ENCODE measurements at regions not wholly inside any gene's neighbourhood (a gene's known extent, or its start where the extent isn't known, plus 50 kb on each side); places are given as distances from the start of the nearest gene placed in this dataset.

- H3K27ac ChIP-seq (ENCODE audit: low read length), result peak overlapping the region; percentile 88
- no peaks in the 10 kb centered on the region for H3K9me3 ChIP-seq (ENCODE audit: low read length)
- H3K9me2 ChIP-seq (replicated peaks; ENCODE audit: insufficient read depth, low read length), result no peaks in the 10 kb centered on the region
- DNase-seq, result no peak
- H4K20me1 ChIP-seq (ENCODE audit: insufficient read depth, low read depth, low read length), result no peaks in the 10 kb centered on the region
- peak overlapping the region; percentile 64 for H3K4me2 ChIP-seq (ENCODE audit: low read depth, low read length, poor library complexity, severe bottlenecking)
- no peaks in the 10 kb centered on the region for H3K36me3 ChIP-seq (ENCODE audit: insufficient read depth, low read length)
- no peaks in the 10 kb centered on the region for H3K27me3 ChIP-seq (ENCODE audit: low read length)
- H3K4me3 ChIP-seq (ENCODE audit: low read length), result no peak overlapping the region
- H3K9ac ChIP-seq (ENCODE audit: low read length), result peak overlapping the region; percentile 27; the same call in 1 of the 2 replicates
- peak overlapping the region; percentile 32; the same call in 1 of the 2 replicates for H2AFZ ChIP-seq (ENCODE audit: low read length)
- H3K79me2 ChIP-seq (ENCODE audit: low read length), result no peaks in the 10 kb centered on the region
- peaks cover 82% of the 10 kb centered on the region for H3K4me1 ChIP-seq (ENCODE audit: low read length)
Measured at GRCh38 chr15:89395996-89396395, 61.4 kb upstream of the POLG start.

GRCh38 chr15:89395461-89395871, 60.8 kb upstream of the POLG start:
- no peaks in the 10 kb centered on the region for H3K9me2 ChIP-seq (replicated peaks; ENCODE audit: insufficient read depth, low read length)
- H3K4me2 ChIP-seq (ENCODE audit: low read depth, low read length, poor library complexity, severe bottlenecking), result peak overlapping the region; percentile 64
- H3K36me3 ChIP-seq (ENCODE audit: insufficient read depth, low read length), result no peaks in the 10 kb centered on the region
- no peaks in the 10 kb centered on the region for H3K79me2 ChIP-seq (ENCODE audit: low read length)
- H3K9me3 ChIP-seq (ENCODE audit: low read length), result no peaks in the 10 kb centered on the region
- H3K4me3 ChIP-seq (ENCODE audit: low read length), result no peak overlapping the region
- peak overlapping the region; percentile 32; the same call in 1 of the 2 replicates for H2AFZ ChIP-seq (ENCODE audit: low read length)
- H4K20me1 ChIP-seq (ENCODE audit: insufficient read depth, low read depth, low read length), result no peaks in the 10 kb centered on the region
- H3K9ac ChIP-seq (ENCODE audit: low read length), result peak overlapping the region; percentile 27; the same call in 1 of the 2 replicates
- H3K27ac ChIP-seq (ENCODE audit: low read length), result peak overlapping the region; percentile 88
- H3K4me1 ChIP-seq (ENCODE audit: low read length), result peaks cover 82% of the 10 kb centered on the region
- DNase-seq, result no peak
- H3K27me3 ChIP-seq (ENCODE audit: low read length), result no peaks in the 10 kb centered on the region

- Histone ChIP-seq H3K9me2 (replicated peaks; ENCODE audit: insufficient read depth, low read length) (no peaks in the 10 kb centered on the region), H3K4me3 (ENCODE audit: low read length) (no peak overlapping the region), H2AFZ (ENCODE audit: low read length) (no peak overlapping the region), H3K4me2 (ENCODE audit: low read depth, low read length, poor library complexity, severe bottlenecking) (peak overlapping the region; percentile 9), H3K4me1 (ENCODE audit: low read length) (peaks cover 82% of the 10 kb centered on the region), H3K79me2 (ENCODE audit: low read length) (no peaks in the 10 kb centered on the region), H3K9me3 (ENCODE audit: low read length) (no peaks in the 10 kb centered on the region), H3K27me3 (ENCODE audit: low read length) (no peaks in the 10 kb centered on the region), H3K36me3 (ENCODE audit: insufficient read depth, low read length) (no peaks in the 10 kb centered on the region), H4K20me1 (ENCODE audit: insufficient read depth, low read depth, low read length) (no peaks in the 10 kb centered on the region), H3K27ac (ENCODE audit: low read length) (peak overlapping the region; percentile 25), H3K9ac (ENCODE audit: low read length) (peak overlapping the region; percentile 21; the same call in 1 of the 2 replicates)
- DNase-seq, result no peak
Measured at GRCh38 chr15:89395031-89395430, 60.4 kb upstream of the POLG start.

GRCh38 chr15:89393056-89393455, 58.4 kb upstream of the POLG start:
- no peak overlapping the region for H3K4me2 ChIP-seq (ENCODE audit: low read depth, low read length, poor library complexity, severe bottlenecking)
- no peaks in the 10 kb centered on the region for H3K9me3 ChIP-seq (ENCODE audit: low read length)
- H3K9me2 ChIP-seq (replicated peaks; ENCODE audit: insufficient read depth, low read length), result no peaks in the 10 kb centered on the region
- peaks cover 82% of the 10 kb centered on the region for H3K4me1 ChIP-seq (ENCODE audit: low read length)
- no peak overlapping the region; the same call in 1 of the 2 replicates for H2AFZ ChIP-seq (ENCODE audit: low read length)
- no peak for DNase-seq
- no peak overlapping the region for H3K27ac ChIP-seq (ENCODE audit: low read length)
- no peaks in the 10 kb centered on the region for H3K27me3 ChIP-seq (ENCODE audit: low read length)
- no peaks in the 10 kb centered on the region for H3K36me3 ChIP-seq (ENCODE audit: insufficient read depth, low read length)
- no peaks in the 10 kb centered on the region for H3K79me2 ChIP-seq (ENCODE audit: low read length)
- no peaks in the 10 kb centered on the region for H4K20me1 ChIP-seq (ENCODE audit: insufficient read depth, low read depth, low read length)
- H3K9ac ChIP-seq (ENCODE audit: low read length), result no peak overlapping the region
- no peak overlapping the region for H3K4me3 ChIP-seq (ENCODE audit: low read length)

GRCh38 chr15:89391685-89392257, 57.1 kb upstream of the POLG start:
- Histone ChIP-seq H3K27ac (ENCODE audit: low read length) (no peak overlapping the region), H3K9ac (ENCODE audit: low read length) (no peak overlapping the region), H3K79me2 (ENCODE audit: low read length) (no peaks in the 10 kb centered on the region), H4K20me1 (ENCODE audit: insufficient read depth, low read depth, low read length) (no peaks in the 10 kb centered on the region), H3K4me1 (ENCODE audit: low read length) (peaks cover 71% of the 10 kb centered on the region), H3K4me3 (ENCODE audit: low read length) (no peak overlapping the region), H3K36me3 (ENCODE audit: insufficient read depth, low read length) (no peaks in the 10 kb centered on the region), H3K9me3 (ENCODE audit: low read length) (no peaks in the 10 kb centered on the region), H3K9me2 (replicated peaks; ENCODE audit: insufficient read depth, low read length) (no peaks in the 10 kb centered on the region), H3K27me3 (ENCODE audit: low read length) (no peaks in the 10 kb centered on the region), H3K4me2 (ENCODE audit: low read depth, low read length, poor library complexity, severe bottlenecking) (no peak overlapping the region), H2AFZ (ENCODE audit: low read length) (no peak overlapping the region)
- DNase-seq, result no peak

GRCh38 chr15:89389841-89390603, 55.4 kb upstream of the POLG start:
- Histone ChIP-seq H3K27me3 (ENCODE audit: low read length) (no peaks in the 10 kb centered on the region), H3K79me2 (ENCODE audit: low read length) (no peaks in the 10 kb centered on the region), H3K9ac (ENCODE audit: low read length) (peak overlapping the region; percentile 46), H3K4me3 (ENCODE audit: low read length) (peak overlapping the region; percentile 4; the same call in 1 of the 2 replicates), H2AFZ (ENCODE audit: low read length) (no peak overlapping the region), H3K4me1 (ENCODE audit: low read length) (peaks cover 53% of the 10 kb centered on the region), H3K36me3 (ENCODE audit: insufficient read depth, low read length) (no peaks in the 10 kb centered on the region), H3K27ac (ENCODE audit: low read length) (no peak overlapping the region), H3K9me2 (replicated peaks; ENCODE audit: insufficient read depth, low read length) (no peaks in the 10 kb centered on the region), H3K4me2 (ENCODE audit: low read depth, low read length, poor library complexity, severe bottlenecking) (peak overlapping the region; percentile 60), H3K9me3 (ENCODE audit: low read length) (no peaks in the 10 kb centered on the region), H4K20me1 (ENCODE audit: insufficient read depth, low read depth, low read length) (no peaks in the 10 kb centered on the region)
- no peak for DNase-seq

GRCh38 chr15:89387140-89387903, 52.7 kb upstream of the POLG start:
- H3K9me3 ChIP-seq (ENCODE audit: low read length), result no peaks in the 10 kb centered on the region
- H3K4me3 ChIP-seq (ENCODE audit: low read length), result no peak overlapping the region
- no peak overlapping the region for H3K9ac ChIP-seq (ENCODE audit: low read length)
- no peak overlapping the region for H2AFZ ChIP-seq (ENCODE audit: low read length)
- no peaks in the 10 kb centered on the region for H4K20me1 ChIP-seq (ENCODE audit: insufficient read depth, low read depth, low read length)
- no peak overlapping the region for H3K27ac ChIP-seq (ENCODE audit: low read length)
- no peaks in the 10 kb centered on the region for H3K9me2 ChIP-seq (replicated peaks; ENCODE audit: insufficient read depth, low read length)
- no peak overlapping the region for H3K4me2 ChIP-seq (ENCODE audit: low read depth, low read length, poor library complexity, severe bottlenecking)
- no peaks in the 10 kb centered on the region for H3K36me3 ChIP-seq (ENCODE audit: insufficient read depth, low read length)
- no peaks in the 10 kb centered on the region for H3K27me3 ChIP-seq (ENCODE audit: low read length)
- H3K79me2 ChIP-seq (ENCODE audit: low read length), result no peaks in the 10 kb centered on the region
- no peak for DNase-seq
- peaks cover 40% of the 10 kb centered on the region for H3K4me1 ChIP-seq (ENCODE audit: low read length)
